SK-N-MC (cell line): ENCODE measurements at regions not wholly inside any gene's neighbourhood (a gene's known extent, or its start where the extent isn't known, plus 50 kb on each side); places are given as distances from the start of the nearest gene placed in this dataset.

Experiments used
- DNase-seq: peaks from one replicate; pipeline ENCODE4 v3.0.0-alpha.2; 2011; ENCODE audit warnings: low read depth, low spot score
- H3K27ac ChIP-seq: fragments of 200-600 bp; sonication (generic); 2 replicates; pipeline ENCODE4 v1.5.1; 2016; ENCODE audit warnings: mixed run types
- H3K36me3 ChIP-seq: fragments of 200-600 bp; sonication (generic); 2 replicates; pipeline ENCODE4 v1.6.1; 2017; ENCODE audit warnings: antibody characterized with exemption, low read length, mixed read lengths; ENCODE audit not compliant: insufficient read depth
- H3K4me3 ChIP-seq: fragments of 200-600 bp; sonication (generic); 2 replicates; pipeline ENCODE4 v1.5.1; 2016
- H3K9ac ChIP-seq: fragments of 200-600 bp; sonication (generic); 2 replicates; pipeline ENCODE4 v1.8.0; 2017; ENCODE audit warnings: mixed run types, mixed read lengths; ENCODE audit not compliant: insufficient read length
- H3K9me3 ChIP-seq: fragments of 200-600 bp; sonication (generic); 2 replicates; pipeline ENCODE4 v1.6.1; 2017; ENCODE audit warnings: low read depth, mild to moderate bottlenecking, antibody characterized with exemption, low read length, moderate library complexity, mixed read lengths
- EZH2 ChIP-seq: fragments of 200-600 bp; sonication (generic); IDR thresholded peaks from one replicate; pipeline ENCODE4 v1.6.1; 2017; ENCODE audit warnings: antibody characterized with exemption
- FOXP2 ChIP-seq: optimal IDR thresholded peaks from 2 replicates; pipeline ENCODE3; 2011; ENCODE audit warnings: mild to moderate bottlenecking, moderate library complexity; ENCODE audit not compliant: insufficient read depth; ENCODE audit errors: extremely low read length, control extremely low read depth
- POLR2AphosphoS5 ChIP-seq: IDR thresholded peaks from 2 replicates; pipeline ENCODE4 v1.6.1; 2012; ENCODE audit warnings: mild to moderate bottlenecking, low read depth, low read length, borderline replicate concordance

GRCh38 chr18:78403371-78403770 lies 576.2 kb upstream of the SALL3 start:
- Histone ChIP-seq H3K4me3 (no peak overlapping the region), H3K9ac (no peak overlapping the region), H3K36me3 (no peaks in the 10 kb centered on the region), H3K9me3 (no peaks in the 10 kb centered on the region), H3K27ac (no peak overlapping the region)
- no peak for TF ChIP-seq POLR2AphosphoS5
- no peak for TF ChIP-seq EZH2
- no peak for TF ChIP-seq FOXP2
- no peak for DNase-seq

GRCh38 chr18:78405763-78406162 lies 573.9 kb upstream of the SALL3 start:
- Histone ChIP-seq H3K9ac (no peak overlapping the region), H3K9me3 (no peaks in the 10 kb centered on the region), H3K4me3 (no peak overlapping the region), H3K27ac (no peak overlapping the region), H3K36me3 (no peaks in the 10 kb centered on the region)
- TF ChIP-seq POLR2AphosphoS5: no peak
- TF ChIP-seq EZH2: no peak
- TF ChIP-seq FOXP2: no peak
- no peak for DNase-seq

- no peak overlapping the region for H3K4me3 ChIP-seq
- TF ChIP-seq FOXP2: no peak
- TF ChIP-seq EZH2: no peak
- no peaks in the 10 kb centered on the region for H3K9me3 ChIP-seq
- H3K36me3 ChIP-seq: no peaks in the 10 kb centered on the region
- no peak for DNase-seq
- no peak overlapping the region for H3K9ac ChIP-seq
- H3K27ac ChIP-seq: no peak overlapping the region
These were observed 572.7 kb upstream of the SALL3 start for GRCh38 chr18:78406743-78407465.

- no peak overlapping the region for H3K27ac ChIP-seq
- TF ChIP-seq FOXP2 (no peak), POLR2AphosphoS5 (no peak), EZH2 (no peak)
- no peak overlapping the region for H3K9ac ChIP-seq
- no peak overlapping the region for H3K4me3 ChIP-seq
- no peak for DNase-seq
- no peaks in the 10 kb centered on the region for H3K36me3 ChIP-seq
- H3K9me3 ChIP-seq: no peaks in the 10 kb centered on the region
These were observed 572.2 kb upstream of the SALL3 start for GRCh38 chr18:78407466-78407844.

GRCh38 chr18:78408623-78409022 lies 571.0 kb upstream of the SALL3 start:
- no peak overlapping the region for H3K27ac ChIP-seq

GRCh38 chr18:78410094-78410786 lies 569.4 kb upstream of the SALL3 start:
- no peak overlapping the region for H3K27ac ChIP-seq
- H3K9me3 ChIP-seq: no peaks in the 10 kb centered on the region
- TF ChIP-seq POLR2AphosphoS5: no peak
- no peak for TF ChIP-seq EZH2
- no peak for TF ChIP-seq FOXP2
- H3K36me3 ChIP-seq: no peaks in the 10 kb centered on the region
- H3K4me3 ChIP-seq: no peak overlapping the region
- DNase-seq: no peak
- H3K9ac ChIP-seq: no peak overlapping the region

More at GRCh38 chr18:78408623-78409022, 571.0 kb upstream of the SALL3 start:
- no peaks in the 10 kb centered on the region for H3K36me3 ChIP-seq
- TF ChIP-seq EZH2 (no peak), FOXP2 (no peak), POLR2AphosphoS5 (no peak)
- no peak for DNase-seq
- no peaks in the 10 kb centered on the region for H3K9me3 ChIP-seq
- H3K9ac ChIP-seq: no peak overlapping the region
- H3K4me3 ChIP-seq: no peak overlapping the region

- DNase-seq: no peak
- H3K36me3 ChIP-seq: no peaks in the 10 kb centered on the region
- H3K4me3 ChIP-seq: no peak overlapping the region
- no peak overlapping the region for H3K9ac ChIP-seq
- H3K9me3 ChIP-seq: no peaks in the 10 kb centered on the region
- no peak overlapping the region for H3K27ac ChIP-seq
- TF ChIP-seq EZH2 (no peak), FOXP2 (no peak), POLR2AphosphoS5 (no peak)
These were observed 568.1 kb upstream of the SALL3 start for GRCh38 chr18:78411539-78411938.

- Histone ChIP-seq H3K36me3 (no peaks in the 10 kb centered on the region), H3K9ac (no peak overlapping the region), H3K27ac (no peak overlapping the region), H3K9me3 (no peaks in the 10 kb centered on the region), H3K4me3 (no peak overlapping the region)
- no peak for DNase-seq
- TF ChIP-seq EZH2: no peak
- TF ChIP-seq POLR2AphosphoS5: no peak
- no peak for TF ChIP-seq FOXP2
These were observed 565.3 kb upstream of the SALL3 start for GRCh38 chr18:78414302-78414701.

- Histone ChIP-seq H3K9me3 (no peaks in the 10 kb centered on the region), H3K4me3 (no peak overlapping the region), H3K36me3 (no peaks in the 10 kb centered on the region), H3K27ac (no peak overlapping the region), H3K9ac (no peak overlapping the region)
- DNase-seq: no peak
- TF ChIP-seq FOXP2: no peak
- TF ChIP-seq EZH2: no peak
- no peak for TF ChIP-seq POLR2AphosphoS5
These were observed 562.8 kb upstream of the SALL3 start for GRCh38 chr18:78416853-78417252.
